DMS53 (cell line): ENCODE measurements at regions not wholly inside any gene's neighbourhood (a gene's known extent, or its start where the extent isn't known, plus 50 kb on each side); places are given as distances from the start of the nearest gene placed in this dataset.
A peak's percentile ranks its signal among the peaks of the same experiment; 100 is the strongest.

Experiments used
- DNase-seq: peaks from one replicate; lab custom pipeline; 2025; lab: John Stamatoyannopoulos, UW

- no peak for DNase-seq
Measured at GRCh38 chr2:60159519-60159918, 393.9 kb downstream of the BCL11A start.

GRCh38 chr2:60158262-60158661 is 395.2 kb downstream of the BCL11A start:
- DNase-seq: no peak

GRCh38 chr2:60157283-60157682 is 396.2 kb downstream of the BCL11A start:
- DNase-seq: no peak

GRCh38 chr2:60154142-60154541 is 399.3 kb downstream of the BCL11A start:
- no peak for DNase-seq

GRCh38 chr2:60152226-60152833 is 401.1 kb downstream of the BCL11A start:
- DNase-seq: peak; percentile 75

DNA sequence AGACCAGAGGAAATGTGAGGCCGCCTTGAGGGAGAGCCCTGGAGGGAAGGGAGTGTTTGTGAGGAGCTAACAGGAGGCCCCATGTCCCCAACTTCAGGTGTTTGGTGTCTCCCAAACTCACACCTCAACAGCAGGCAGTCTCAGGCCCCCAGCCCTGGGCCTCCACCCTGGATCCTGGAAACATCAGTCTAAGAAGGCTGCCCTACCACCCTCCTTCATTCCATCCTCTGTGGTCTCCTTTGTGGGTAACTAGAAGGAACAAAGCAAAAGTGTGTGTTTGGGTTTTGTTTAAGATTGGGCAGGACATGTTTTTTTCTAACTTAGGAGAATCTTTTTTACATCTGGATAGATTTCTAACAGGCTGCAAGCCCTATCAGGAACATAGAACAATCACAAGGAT is 404.3 kb downstream of the BCL11A start:
- no peak for DNase-seq

GRCh38 chr2:60148716-60149115 is 404.7 kb downstream of the BCL11A start:
- DNase-seq: no peak

- DNase-seq: peak; percentile 24
Measured at GRCh38 chr2:60140185-60140584, 413.3 kb downstream of the BCL11A start.

- DNase-seq: no peak
Measured at GRCh38 chr2:60136913-60137312, 416.5 kb downstream of the BCL11A start.

DNA sequence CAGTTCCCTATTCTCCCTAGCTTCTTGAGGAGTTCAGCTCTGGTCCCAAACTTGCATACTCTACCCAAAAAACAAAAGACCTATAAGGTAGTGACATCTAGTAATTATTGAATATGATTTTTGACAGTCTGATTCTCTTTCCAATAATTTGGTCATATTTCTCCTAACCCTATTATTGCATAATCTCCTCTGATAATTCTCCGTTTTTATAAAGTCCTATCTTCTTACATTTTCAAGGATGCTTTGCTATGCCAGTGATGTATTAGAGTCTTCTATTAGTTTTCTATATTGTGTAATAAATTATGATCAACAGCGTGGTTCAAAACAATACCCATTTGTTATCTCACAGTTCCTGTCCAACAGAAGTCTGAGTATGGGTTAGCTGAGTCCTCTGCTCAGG is 426.3 kb downstream of the BCL11A start:
- no peak for DNase-seq

GRCh38 chr2:60125611-60126426 is 427.6 kb downstream of the BCL11A start:
- no peak for DNase-seq

DNA sequence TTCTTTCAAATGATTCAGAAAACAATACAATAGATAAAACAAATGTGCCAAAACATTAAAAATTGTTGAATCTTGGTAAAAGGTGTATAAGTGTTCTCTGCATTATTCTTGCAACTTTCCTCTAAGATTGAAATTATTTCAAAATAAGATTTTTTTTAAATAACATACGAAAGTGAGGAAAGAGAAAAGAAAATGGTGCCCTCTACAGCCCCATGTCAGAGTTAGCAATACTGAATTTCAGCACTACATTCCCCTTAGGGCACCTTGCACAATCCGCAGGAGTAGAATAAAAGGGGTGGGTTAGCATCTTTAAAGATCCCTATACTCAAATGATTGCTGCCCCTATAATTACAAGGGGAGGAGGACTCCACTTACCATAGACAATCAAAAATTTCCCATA is 433.7 kb downstream of the BCL11A start:
- peak; percentile 22 for DNase-seq

- no peak for DNase-seq
Measured at GRCh38 chr2:60118917-60119316, 434.5 kb downstream of the BCL11A start.

DNA sequence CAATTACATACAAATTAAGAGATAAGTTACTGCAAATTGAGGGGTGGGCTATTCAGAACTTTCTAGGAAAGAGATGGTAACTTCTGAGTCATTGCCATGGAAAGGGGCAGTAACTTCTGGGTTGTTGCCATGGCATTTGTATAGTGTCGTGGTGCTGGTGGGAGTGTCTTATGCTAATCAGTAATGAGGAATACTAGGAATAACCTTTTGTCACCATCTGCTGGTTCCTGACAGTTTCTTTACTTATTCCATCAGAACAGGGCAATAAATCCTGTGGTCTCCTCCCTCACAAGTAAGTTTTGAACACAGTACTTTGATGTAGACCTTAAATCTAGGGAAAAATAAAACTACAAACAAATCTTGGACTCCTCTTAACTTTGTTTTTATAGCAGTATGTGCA is 435.4 kb downstream of the BCL11A start:
- DNase-seq: peak; percentile 65

DNA sequence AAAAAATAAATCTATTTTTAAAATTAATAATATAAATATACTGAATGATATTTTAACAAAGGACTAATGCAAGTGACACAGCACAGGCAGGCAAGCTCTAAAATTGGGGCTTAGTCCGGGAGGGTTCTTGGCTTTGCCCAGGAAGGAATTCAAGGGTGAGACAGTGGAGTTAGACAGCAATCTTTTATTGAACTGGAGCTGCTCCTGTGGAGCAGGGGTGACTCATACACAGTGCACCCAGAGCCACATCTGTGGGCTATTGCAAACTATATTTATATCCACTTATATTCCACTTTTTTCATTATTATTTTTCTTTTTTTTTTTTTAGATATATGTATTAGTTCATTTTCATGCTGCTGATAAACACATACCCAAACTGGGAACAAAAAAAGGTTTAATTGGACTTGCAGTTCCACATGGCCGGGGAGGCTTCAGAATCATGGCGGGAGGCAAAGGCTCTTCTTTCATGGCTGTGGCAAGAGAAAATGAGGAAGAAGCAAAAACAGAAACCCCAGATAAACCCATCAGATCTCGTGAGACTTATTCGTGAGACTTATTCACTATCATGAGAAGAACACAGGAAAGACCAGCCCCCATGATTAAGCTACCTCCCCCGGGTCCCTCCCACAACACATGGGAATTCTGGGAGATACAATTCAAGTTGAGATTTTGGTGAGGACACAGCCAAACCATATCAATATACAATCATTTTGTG is 437.1 kb downstream of the BCL11A start:
- DNase-seq: no peak

- peak; percentile 10 for DNase-seq
Measured at GRCh38 chr2:60109744-60110143, 443.7 kb downstream of the BCL11A start.

- DNase-seq: no peak
Measured at GRCh38 chr2:60106836-60107529, 446.5 kb downstream of the BCL11A start.

GRCh38 chr2:60105906-60106305 is 447.5 kb downstream of the BCL11A start:
- DNase-seq: no peak

DNA sequence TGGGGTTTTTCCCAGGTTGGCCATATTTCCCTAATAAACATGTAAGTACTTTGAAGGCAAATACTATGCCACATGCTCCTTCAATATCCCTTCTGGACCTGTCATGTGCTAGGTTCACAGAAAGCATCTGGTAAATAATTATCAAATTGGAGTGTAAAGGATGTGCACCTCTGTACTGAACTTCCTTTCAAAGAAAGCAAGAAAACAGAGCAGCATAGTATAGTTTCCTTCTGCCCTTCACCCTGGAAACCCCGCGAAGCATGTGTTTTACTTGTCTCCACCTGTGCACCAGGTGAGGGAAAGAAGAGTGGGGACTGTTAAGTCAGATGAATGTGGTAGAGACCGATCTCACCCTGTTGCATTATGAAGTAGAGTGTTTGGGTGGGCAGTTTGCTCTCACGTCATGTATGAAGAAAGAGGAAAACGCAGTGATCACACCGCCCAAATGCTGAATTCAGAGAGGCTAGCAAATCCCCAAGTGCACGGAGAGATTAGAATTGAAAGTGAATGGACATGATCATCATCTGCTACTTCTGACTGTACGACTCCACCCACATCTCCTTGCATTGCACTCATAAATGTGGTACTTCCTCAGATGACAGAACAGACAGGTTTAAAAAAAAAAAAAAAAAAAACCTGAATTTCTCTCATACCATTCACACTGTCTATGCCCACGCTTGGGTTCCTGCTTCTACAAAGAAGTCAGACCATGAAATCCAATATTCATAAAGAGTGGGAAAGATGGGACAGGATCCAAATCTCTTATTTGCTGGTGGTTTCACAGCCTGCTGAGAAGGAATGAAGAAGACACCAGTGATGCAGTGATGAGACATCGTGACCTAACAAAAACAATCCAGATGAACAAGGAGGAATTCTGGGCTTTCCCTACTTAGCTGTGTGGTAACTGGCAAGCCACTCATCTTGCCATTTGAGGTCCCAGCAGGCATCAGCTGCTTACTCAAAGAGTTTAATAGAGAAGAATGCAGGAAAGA is 448.6 kb downstream of the BCL11A start:
- DNase-seq: no peak

DNA sequence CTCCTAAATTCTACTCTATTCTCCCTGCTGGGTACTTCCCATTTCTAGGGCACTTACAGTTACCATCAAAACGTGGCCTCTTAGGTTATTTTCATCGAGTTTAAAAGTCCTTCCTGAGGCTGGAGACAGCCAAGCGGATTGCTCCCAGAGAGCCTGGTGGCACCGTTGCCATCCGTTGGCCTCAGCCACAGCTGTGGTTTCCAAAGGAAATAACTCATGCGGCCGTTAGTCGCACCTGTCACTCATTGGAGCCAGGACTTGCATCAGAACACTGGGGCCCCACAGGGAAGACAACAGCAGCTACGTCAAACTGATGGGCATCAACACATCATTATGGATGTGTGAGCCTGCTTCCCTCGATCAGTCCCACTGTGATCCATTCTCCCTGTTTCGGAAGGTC is 453.4 kb downstream of the BCL11A start:
- DNase-seq: no peak

- DNase-seq: no peak
Measured at GRCh38 chr2:60098996-60099395, 454.5 kb downstream of the BCL11A start.
